GM12878 (cell line): ENCODE measurements at regions not wholly inside any gene's neighbourhood (a gene's known extent, or its start where the extent isn't known, plus 50 kb on each side); places are given as distances from the start of the nearest gene placed in this dataset.

Experiments
- ATAC-seq: fragments of 200-7000 bp; cut with Tn5 transposase; 3 replicates; pipeline ENCODE4 v1.9.1; 2020; ENCODE audit warnings: mild to moderate bottlenecking, moderate library complexity
- BruUV-seq: library from RNA; stranded (reverse); fragments of 400-500 nt; replicated peaks from 2 replicates; lab custom pipeline; 2021; lab: Mats Ljungman, UMichigan
- CTCF ChIA-PET: fragments of 300-600 bp; sonication (Branson Sonifier 250); formaldehyde crosslinking; extraction: SDS; loops from one replicate; lab custom pipeline; 2021; ENCODE audit warnings: inconsistent platforms; lab: Yijun Ruan, JAX
- POLR2A ChIA-PET: fragments of 350-600 bp; formaldehyde crosslinking; extraction: SDS; loops from one replicate; lab custom pipeline; 2021; ENCODE audit warnings: inconsistent platforms; lab: Charles Lee
- RAD21 ChIA-PET: fragments of 300-600 bp; sonication (Branson Sonifier 250); formaldehyde crosslinking; loops from one replicate; lab custom pipeline; 2023; ENCODE audit warnings: antibody characterized with exemption; ENCODE audit not compliant: unreplicated experiment; lab: Charles Lee
- SMC1A ChIA-PET: fragments of 300-600 bp; sonication (Branson Sonifier 250); formaldehyde crosslinking; loops from one replicate; lab custom pipeline; 2023; ENCODE audit not compliant: unreplicated experiment, uncharacterized antibody; lab: Charles Lee
- DNase-seq: peaks from one replicate; pipeline ENCODE4 v3.0.0-alpha.2; 2011; ENCODE audit warnings: low read depth, low spot score
- FAIRE-seq: peaks from 3 replicates; lab custom pipeline; 2011; peaks lifted over from hg19 to GRCh38; lab: Jason Lieb, UNC
- H2AFZ ChIP-seq: 2 replicates; pipeline ENCODE4 v1.6.0; 2011; ENCODE audit warnings: low read depth, low read length, control low read depth; ENCODE audit not compliant: control insufficient read depth
- H3K27ac ChIP-seq: 2 replicates; pipeline ENCODE4 v1.5.1; 2011; ENCODE audit warnings: control low read depth; ENCODE audit not compliant: control insufficient read depth, insufficient read depth
- H3K27me3 ChIP-seq, 2 experiments: replicated peaks in 1 of 2; 2 replicates each; pipeline versions ENCODE4 v1.6.0 to v1.6.1; 2011; ENCODE audit warnings: low read length in 1 of 2; ENCODE audit not compliant: control insufficient read depth in 2 of 2, insufficient read depth in 2 of 2
- H3K36me3 ChIP-seq, 2 experiments: 2 replicates each; pipeline ENCODE4 v1.5.1; 2011; ENCODE audit warnings: low read length in 1 of 2; ENCODE audit not compliant: control insufficient read depth in 2 of 2, insufficient read depth in 2 of 2
- H3K4me1 ChIP-seq: 2 replicates; pipeline ENCODE4 v1.6.1; 2011; ENCODE audit warnings: mild to moderate bottlenecking, low read length, moderate library complexity, mixed read lengths; ENCODE audit not compliant: control insufficient read depth, insufficient read depth
- H3K4me2 ChIP-seq: 2 replicates; pipeline ENCODE4 v1.6.0; 2011; ENCODE audit warnings: control low read depth; ENCODE audit not compliant: control insufficient read depth, insufficient read depth
- H3K4me3 ChIP-seq: fragments of 200-600 bp; sonication (generic); 2 replicates; pipeline ENCODE4 v1.5.1; 2016
- H3K79me2 ChIP-seq: 2 replicates; pipeline ENCODE4 v1.6.0; 2011; ENCODE audit warnings: low read length; ENCODE audit not compliant: control insufficient read depth, insufficient read depth
- H3K9ac ChIP-seq: 2 replicates; pipeline ENCODE4 v1.8.0; 2011; ENCODE audit warnings: low read length, control low read depth, mixed read lengths; ENCODE audit not compliant: control insufficient read depth, insufficient read depth
- H3K9me3 ChIP-seq: replicated peaks from 3 replicates; pipeline ENCODE4 v1.5.1; 2011; ENCODE audit warnings: mild to moderate bottlenecking, low read length; ENCODE audit not compliant: control insufficient read depth, insufficient read depth
- H4K20me1 ChIP-seq: 2 replicates; pipeline ENCODE4 v1.6.0; 2011; ENCODE audit not compliant: control insufficient read depth, insufficient read depth
- ASH2L ChIP-seq: fragments of 300-600, 200-600 bp; sonication (generic); IDR thresholded peaks from 2 replicates; pipeline ENCODE4 v1.6.1; 2017; ENCODE audit warnings: low read depth, mild to moderate bottlenecking, borderline replicate concordance
- CHD4 ChIP-seq: fragments of 200-600 bp; sonication (generic); IDR thresholded peaks from 2 replicates; pipeline ENCODE4 v1.6.1; 2016; ENCODE audit warnings: mild to moderate bottlenecking
- ETV6 ChIP-seq, 2 experiments: fragments of 450-650 bp in 1 of 2; IDR thresholded peaks in 1 of 2; conservative IDR thresholded peaks in 1 of 2; 2 replicates each; pipeline ENCODE4 v1.6.1; 2014; ENCODE audit warnings: antibody characterized with exemption in 1 of 2, borderline replicate concordance in 1 of 2, low read depth in 1 of 2, mild to moderate bottlenecking in 1 of 2, moderate library complexity in 1 of 2
- IKZF1 ChIP-seq: fragments of 450-650 bp; conservative IDR thresholded peaks from 2 replicates; pipeline ENCODE4 v1.6.1; 2017; ENCODE audit warnings: antibody characterized with exemption, mild to moderate bottlenecking
- NR2C1 ChIP-seq: fragments of 450-650 bp; IDR thresholded peaks from 2 replicates; pipeline ENCODE4 v1.6.1; 2017; ENCODE audit warnings: antibody characterized with exemption, mild to moderate bottlenecking, moderate library complexity
- PML ChIP-seq: IDR thresholded peaks from 2 replicates; pipeline ENCODE4 v1.6.1; 2012; ENCODE audit warnings: low read length, inconsistent platforms
- SMAD1 ChIP-seq: fragments of 450-650 bp; IDR thresholded peaks from 2 replicates; pipeline ENCODE4 v1.6.1; 2018; ENCODE audit warnings: mild to moderate bottlenecking, low read depth; ENCODE audit not compliant: partially characterized antibody
- TBL1XR1 ChIP-seq: IDR thresholded peaks from 2 replicates; pipeline ENCODE4 v1.6.1; 2012; ENCODE audit warnings: low read depth, low read length, improper control_type of control experiment
- ZBTB4 ChIP-seq: fragments of 450-650 bp; formaldehyde crosslinking; IDR thresholded peaks from 2 replicates; pipeline ENCODE4 v1.4.0; 2022; ENCODE audit warnings: mild to moderate bottlenecking, moderate library complexity
- ZNF384 ChIP-seq: IDR thresholded peaks from 2 replicates; pipeline ENCODE4 v1.6.1; 2012; ENCODE audit warnings: low read depth, mild to moderate bottlenecking, low read length, improper control_type of control experiment, borderline replicate concordance
- WGBS: methylation state at CpG from one replicate; pipeline ENCODE4 v1.1.6; 2016; ENCODE audit warnings: low lambda C conversion rate; ENCODE audit not compliant: insufficient replicate concordance, insufficient coverage; ENCODE audit errors: missing lambda C conversion rate; 5-methylcytosine and 5-hydroxymethylcytosine counted together
- in situ Hi-C: fragments of 300-500 bp; cut with MboI; formaldehyde crosslinking; loops from 9 replicates; pipeline ENCODE4 v1.14.3; 2018; ENCODE audit warnings: mixed read lengths
- intact Hi-C: fragments of 100-400 bp; cut with micrococcal nuclease; formaldehyde crosslinking; loops from one replicate; pipeline ENCODE4 v1.14.2; 2022; ENCODE audit not compliant: unreplicated experiment
- TF ChIP-seq, protein P1 (sequence below): IDR thresholded peaks from 2 replicates; pipeline ENCODE4 v1.6.1; 2012; ENCODE audit warnings: mild to moderate bottlenecking, low read depth, low read length

- Histone ChIP-seq H3K4me2 (no peak overlapping the region), H3K27ac (no peak overlapping the region), H3K79me2 (no peaks in the 10 kb centered on the region), H3K4me3 (no peak overlapping the region), H3K9me3 (no peaks in the 10 kb centered on the region), H2AFZ (no peak overlapping the region), H3K27me3 (no peaks in the 10 kb centered on the region), H3K36me3 (no peaks in the 10 kb centered on the region), H3K4me1 (no peaks in the 10 kb centered on the region), H4K20me1 (no peaks in the 10 kb centered on the region), H3K9ac (no peak overlapping the region)
- 17% methylated on average over 6 of the region's 6 CpGs for WGBS
- no TSS peak for BruUV-seq
- intact Hi-C loops: no loop called here
- ChIA-PET POLR2A (no interaction called here), RAD21 (no interaction called here), SMC1A (no interaction called here), CTCF (no interaction called here)
- TF ChIP-seq, protein P1, sequence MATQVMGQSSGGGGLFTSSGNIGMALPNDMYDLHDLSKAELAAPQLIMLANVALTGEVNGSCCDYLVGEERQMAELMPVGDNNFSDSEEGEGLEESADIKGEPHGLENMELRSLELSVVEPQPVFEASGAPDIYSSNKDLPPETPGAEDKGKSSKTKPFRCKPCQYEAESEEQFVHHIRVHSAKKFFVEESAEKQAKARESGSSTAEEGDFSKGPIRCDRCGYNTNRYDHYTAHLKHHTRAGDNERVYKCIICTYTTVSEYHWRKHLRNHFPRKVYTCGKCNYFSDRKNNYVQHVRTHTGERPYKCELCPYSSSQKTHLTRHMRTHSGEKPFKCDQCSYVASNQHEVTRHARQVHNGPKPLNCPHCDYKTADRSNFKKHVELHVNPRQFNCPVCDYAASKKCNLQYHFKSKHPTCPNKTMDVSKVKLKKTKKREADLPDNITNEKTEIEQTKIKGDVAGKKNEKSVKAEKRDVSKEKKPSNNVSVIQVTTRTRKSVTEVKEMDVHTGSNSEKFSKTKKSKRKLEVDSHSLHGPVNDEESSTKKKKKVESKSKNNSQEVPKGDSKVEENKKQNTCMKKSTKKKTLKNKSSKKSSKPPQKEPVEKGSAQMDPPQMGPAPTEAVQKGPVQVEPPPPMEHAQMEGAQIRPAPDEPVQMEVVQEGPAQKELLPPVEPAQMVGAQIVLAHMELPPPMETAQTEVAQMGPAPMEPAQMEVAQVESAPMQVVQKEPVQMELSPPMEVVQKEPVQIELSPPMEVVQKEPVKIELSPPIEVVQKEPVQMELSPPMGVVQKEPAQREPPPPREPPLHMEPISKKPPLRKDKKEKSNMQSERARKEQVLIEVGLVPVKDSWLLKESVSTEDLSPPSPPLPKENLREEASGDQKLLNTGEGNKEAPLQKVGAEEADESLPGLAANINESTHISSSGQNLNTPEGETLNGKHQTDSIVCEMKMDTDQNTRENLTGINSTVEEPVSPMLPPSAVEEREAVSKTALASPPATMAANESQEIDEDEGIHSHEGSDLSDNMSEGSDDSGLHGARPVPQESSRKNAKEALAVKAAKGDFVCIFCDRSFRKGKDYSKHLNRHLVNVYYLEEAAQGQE: no peak
- no peak for TF ChIP-seq TBL1XR1
- no peak for TF ChIP-seq SMAD1
- TF ChIP-seq ZNF384: no peak
- no peak for TF ChIP-seq IKZF1
- TF ChIP-seq ZBTB4 (CRISPR knock-in tag): no peak
- no peak for TF ChIP-seq NR2C1
- no peak for TF ChIP-seq PML
- no peak for TF ChIP-seq CHD4
- no peak for TF ChIP-seq ASH2L
- TF ChIP-seq ETV6 (conservative IDR thresholded peaks at IDR 0.05 in 1 of 2, IDR thresholded peaks at IDR 0.05 in 1 of 2; ENCODE audit: borderline replicate concordance in 1 of 2, low read depth in 1 of 2): no peak
- DNase-seq (no peak), FAIRE-seq (no peak), ATAC-seq (no peak)
- in situ Hi-C loops: no loop called here
Measured at GRCh38 chr9:119487118-119487827, 118.0 kb upstream of the BRINP1 start.
